HG03469 (cell line): ENCODE measurements at regions not wholly inside any gene's neighbourhood (a gene's known extent, or its start where the extent isn't known, plus 50 kb on each side); places are given as distances from the start of the nearest gene placed in this dataset.

Experiments used
- ATAC-seq: cut with Tn5 transposase; IDR thresholded peaks from one replicate; pipeline ENCODE4 v1.9.1; 2021; ENCODE audit warnings: mild to moderate bottlenecking, moderate library complexity, moderate number of reproducible peaks; ENCODE audit not compliant: unreplicated experiment

GRCh38 chr5:71862507-71863060 lies 143.5 kb downstream of the CARTPT start:
- ATAC-seq = no peak

- ATAC-seq = no peak
Measured at GRCh38 chr5:71864730-71865601, 145.9 kb downstream of the CARTPT start.

GRCh38 chr5:71865665-71866320 lies 146.7 kb downstream of the CARTPT start:
- no peak for ATAC-seq

GRCh38 chr5:71872311-71872864 lies 153.3 kb downstream of the CARTPT start:
- ATAC-seq = no peak

- no peak for ATAC-seq
Measured at GRCh38 chr5:71873191-71873591, 154.1 kb downstream of the CARTPT start.

- no peak for ATAC-seq
Measured at GRCh38 chr5:71874521-71874920, 155.4 kb downstream of the CARTPT start.

GRCh38 chr5:71877511-71877910 lies 158.4 kb downstream of the CARTPT start:
- ATAC-seq = no peak

- ATAC-seq = no peak
Measured at GRCh38 chr5:71880536-71880935, 161.5 kb downstream of the CARTPT start.

GRCh38 chr5:71882826-71883741 lies 164.0 kb downstream of the CARTPT start:
- no peak for ATAC-seq

GRCh38 chr5:71883742-71884103 lies 164.6 kb downstream of the CARTPT start:
- no peak for ATAC-seq

- ATAC-seq = no peak
Measured at GRCh38 chr5:71884926-71885325, 165.9 kb downstream of the CARTPT start.

- ATAC-seq = no peak
Measured at GRCh38 chr5:71886406-71886805, 167.3 kb downstream of the CARTPT start.

- ATAC-seq = peak; percentile 93
Measured at GRCh38 chr5:71887680-71888079, 168.6 kb downstream of the CARTPT start.

GRCh38 chr5:71891406-71891805 lies 172.3 kb downstream of the CARTPT start:
- ATAC-seq = no peak

GRCh38 chr5:71891856-71892255 lies 172.8 kb downstream of the CARTPT start:
- ATAC-seq = no peak

GRCh38 chr5:71892641-71893365 lies 173.7 kb downstream of the CARTPT start:
- no peak for ATAC-seq

- ATAC-seq = no peak
Measured at GRCh38 chr5:71893451-71893850, 174.4 kb downstream of the CARTPT start.

GRCh38 chr5:71894091-71894490 lies 175.0 kb downstream of the CARTPT start:
- ATAC-seq = no peak

- ATAC-seq = no peak
Measured at GRCh38 chr5:71895546-71895945, 176.5 kb downstream of the CARTPT start.

GRCh38 chr5:71899865-71900342 lies 180.8 kb downstream of the CARTPT start:
- ATAC-seq = no peak
